HG03565 (cell line): ENCODE measurements at regions not wholly inside any gene's neighbourhood (a gene's known extent, or its start where the extent isn't known, plus 50 kb on each side); places are given as distances from the start of the nearest gene placed in this dataset.

ENCODE experiments used
- ATAC-seq: cut with Tn5 transposase; IDR thresholded peaks from one replicate; pipeline ENCODE4 v1.9.1; 2021; ENCODE audit warnings: mild to moderate bottlenecking, moderate library complexity; ENCODE audit not compliant: unreplicated experiment

- ATAC-seq: no peak
Observed at GRCh38 chr2:153802671-153803070, 69.1 kb upstream of the GALNT13 start.

GRCh38 chr2:153808679-153809078 is 63.0 kb upstream of the GALNT13 start:
- no peak for ATAC-seq

- ATAC-seq: no peak
Observed at GRCh38 chr2:153811516-153811915, 60.2 kb upstream of the GALNT13 start.

GRCh38 chr2:153812632-153813031 is 59.1 kb upstream of the GALNT13 start:
- ATAC-seq: no peak

- no peak for ATAC-seq
Observed at GRCh38 chr2:153818242-153818641, 53.5 kb upstream of the GALNT13 start.

GRCh38 chr2:153819074-153819473 is 52.6 kb upstream of the GALNT13 start:
- no peak for ATAC-seq

GRCh38 chr2:153819501-153819900 is 52.2 kb upstream of the GALNT13 start:
- no peak for ATAC-seq
